GM12892 (cell line): ENCODE measurements at regions not wholly inside any gene's neighbourhood (a gene's known extent, or its start where the extent isn't known, plus 50 kb on each side); places are given as distances from the start of the nearest gene placed in this dataset.
"Not testable (repeated sequence)": the region's sequence is repeated elsewhere in the genome, so short reads cannot be mapped to it uniquely, and the experiment has no call there.

ENCODE experiments used
- POLR2A ChIP-seq: IDR thresholded peaks from 2 replicates; pipeline ENCODE4 v1.6.1; 2011; ENCODE audit warnings: low read depth, low read length, control low read depth
- POLR2AphosphoS5 ChIP-seq: IDR thresholded peaks from 2 replicates; pipeline ENCODE4 v1.6.1; 2011; ENCODE audit warnings: low read depth, low read length, control low read depth

- TF ChIP-seq POLR2A, POLR2AphosphoS5: not testable (repeated sequence)
These were observed 59.5 kb upstream of the PNPLA4 start for GRCh38 chrX:7986738-7987137.
